ENCODE measurements at regions not wholly inside any gene's neighbourhood (a gene's known extent, or its start where the extent isn't known, plus 50 kb on each side); places are given as distances from the start of the nearest gene placed in this dataset.

GRCh38 chr13:99659226-99659625, 158.0 kb downstream of the TM9SF2 start:
- peak; percentile 16 for DNase-seq

DNA sequence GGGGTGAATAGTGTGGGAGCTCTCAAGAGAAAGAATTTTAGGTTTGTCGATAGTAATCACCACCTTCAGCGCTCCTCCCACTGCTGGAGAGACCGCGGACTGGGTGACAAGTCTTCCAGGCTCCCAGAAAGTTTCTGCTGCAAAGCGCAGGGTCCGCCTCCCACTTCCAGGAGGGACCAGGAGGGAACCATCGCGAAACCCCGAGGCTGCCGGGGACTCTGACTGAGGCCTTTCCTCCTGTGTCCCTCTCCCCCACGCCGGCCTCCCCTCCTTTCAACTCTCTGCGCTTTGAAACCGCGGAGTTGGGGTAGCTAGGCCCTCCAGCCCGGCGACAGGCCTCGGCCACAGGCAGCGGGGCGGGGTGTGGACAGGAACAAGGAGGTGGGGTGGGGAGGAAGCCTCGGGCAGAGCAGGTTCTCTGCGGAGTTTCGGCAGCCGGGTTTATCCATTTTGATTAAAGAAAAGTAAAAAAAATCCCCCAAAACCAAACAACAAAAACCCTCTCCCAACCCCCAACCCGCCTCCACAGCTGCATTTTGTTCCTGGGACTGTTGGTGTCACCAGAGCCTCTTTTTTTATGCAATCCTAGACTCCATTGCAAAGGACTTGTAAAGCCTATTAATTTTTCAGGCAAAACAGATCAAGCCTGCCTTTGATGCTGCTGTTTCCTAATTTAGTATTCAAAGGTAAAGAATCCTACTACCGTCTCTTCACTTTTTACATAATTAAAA, 157.2 kb downstream of the TM9SF2 start:
- peak; percentile 52 for DNase-seq

- no peak for DNase-seq
Observed at GRCh38 chr13:99657848-99658260, 156.6 kb downstream of the TM9SF2 start.

DNA sequence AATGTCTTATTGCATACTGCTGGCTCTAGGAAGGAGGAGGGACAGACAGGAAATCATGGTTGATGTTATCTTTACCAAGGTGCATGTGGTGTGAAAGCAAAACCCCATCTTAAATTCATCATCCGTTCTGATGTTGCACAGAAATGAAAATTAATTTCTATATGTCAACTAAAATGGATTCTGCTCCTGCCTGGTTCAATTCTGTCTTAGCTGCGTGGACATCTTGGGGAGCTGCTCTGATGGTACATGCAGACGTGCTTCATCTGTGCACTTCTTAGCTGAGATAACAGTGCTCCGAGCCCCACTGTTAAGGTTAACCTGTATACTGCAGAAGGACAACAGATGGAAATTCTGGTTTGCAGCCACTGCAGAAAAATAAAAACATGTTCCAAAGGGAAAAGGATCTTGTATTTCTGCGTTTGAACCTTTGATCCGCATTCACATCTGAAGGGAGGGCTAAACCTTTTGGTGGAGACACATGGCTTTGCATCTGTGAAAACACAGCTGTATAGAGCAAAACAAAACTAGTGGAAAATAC, 155.6 kb downstream of the TM9SF2 start:
- no peak for DNase-seq

GRCh38 chr13:99656092-99656745, 154.9 kb downstream of the TM9SF2 start:
- peak; percentile 68 for DNase-seq

GRCh38 chr13:99655351-99656091, 154.2 kb downstream of the TM9SF2 start:
- DNase-seq: no peak

DNA sequence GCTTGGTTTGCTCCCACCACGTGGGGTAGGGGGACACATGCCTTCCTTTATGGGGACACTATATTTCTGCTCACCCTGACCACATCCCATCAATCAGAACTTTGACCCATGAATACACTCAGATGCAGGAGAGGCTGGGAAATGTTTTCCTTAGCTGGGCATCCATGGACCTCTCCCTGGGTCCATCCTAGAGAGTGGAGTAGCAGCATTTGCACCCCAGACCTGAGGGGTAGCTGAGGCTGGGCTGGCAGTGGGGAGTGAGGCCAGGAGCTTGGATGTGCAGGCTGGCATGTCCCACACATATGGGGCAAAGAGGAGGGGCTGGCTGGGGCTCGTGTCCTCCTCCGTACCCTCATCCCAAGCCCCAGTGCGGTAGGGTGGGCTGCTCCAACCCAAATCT, 152.8 kb downstream of the TM9SF2 start:
- no peak for DNase-seq

DNA sequence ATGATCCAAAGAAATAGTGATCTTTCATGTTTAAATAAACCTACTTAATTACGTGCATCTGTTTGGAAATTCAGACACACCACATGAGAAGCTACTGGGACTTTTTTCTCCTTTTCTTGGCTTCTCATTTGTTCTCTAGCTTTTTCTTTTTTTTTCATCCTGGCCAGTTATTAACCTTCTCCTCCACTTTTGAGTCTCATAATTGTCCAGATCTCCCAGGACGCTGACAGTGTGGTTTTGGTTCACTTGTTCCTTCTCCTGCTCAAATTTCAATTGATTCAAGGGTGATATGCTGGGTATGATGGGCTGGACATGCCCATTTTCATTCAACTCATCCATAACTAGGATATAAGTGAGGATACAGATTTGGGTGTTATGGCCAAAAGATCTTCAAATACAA, 152.3 kb downstream of the TM9SF2 start:
- DNase-seq: no peak

DNA sequence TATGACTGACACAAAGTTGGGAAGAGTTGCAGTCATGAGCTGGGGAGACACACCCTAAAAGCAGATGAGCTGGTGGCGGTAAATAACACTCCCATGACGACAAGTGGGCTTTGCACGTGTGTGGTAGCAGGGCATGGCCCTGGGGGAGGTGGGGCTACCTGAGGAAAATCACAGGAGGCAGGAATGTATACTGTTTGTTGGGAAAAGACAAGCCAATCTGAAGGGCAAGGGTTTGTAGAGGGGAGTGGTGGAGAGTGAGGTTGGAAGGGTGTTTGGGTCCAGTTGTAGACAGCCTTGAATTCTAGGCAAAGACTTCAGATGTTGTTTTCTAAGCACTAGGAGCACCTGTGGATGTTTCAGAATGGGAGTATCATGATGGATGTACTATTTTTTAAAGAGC, 151.6 kb downstream of the TM9SF2 start:
- DNase-seq: no peak

DNA sequence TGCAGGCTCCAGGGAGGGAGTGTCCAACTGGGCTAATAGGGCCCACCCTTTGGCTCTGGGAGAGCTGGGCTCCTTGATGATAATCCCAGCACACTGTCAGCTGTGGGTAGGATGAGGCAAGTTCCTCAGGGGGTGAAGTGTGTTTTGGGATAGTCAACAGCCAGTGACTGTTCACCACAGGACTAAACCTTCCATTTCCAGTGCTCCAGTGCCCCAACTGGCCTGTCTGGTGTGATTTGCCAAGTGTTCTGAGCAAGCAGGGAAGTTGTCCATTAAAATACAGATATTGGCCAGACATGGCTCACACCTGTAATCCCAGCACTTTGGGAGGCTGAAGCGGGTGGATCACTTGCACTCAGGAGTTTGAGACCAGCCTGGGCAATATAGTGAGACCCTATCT, 150.9 kb downstream of the TM9SF2 start:
- DNase-seq: no peak

GRCh38 chr13:99651016-99651415, 149.7 kb downstream of the TM9SF2 start:
- no peak for DNase-seq

DNA sequence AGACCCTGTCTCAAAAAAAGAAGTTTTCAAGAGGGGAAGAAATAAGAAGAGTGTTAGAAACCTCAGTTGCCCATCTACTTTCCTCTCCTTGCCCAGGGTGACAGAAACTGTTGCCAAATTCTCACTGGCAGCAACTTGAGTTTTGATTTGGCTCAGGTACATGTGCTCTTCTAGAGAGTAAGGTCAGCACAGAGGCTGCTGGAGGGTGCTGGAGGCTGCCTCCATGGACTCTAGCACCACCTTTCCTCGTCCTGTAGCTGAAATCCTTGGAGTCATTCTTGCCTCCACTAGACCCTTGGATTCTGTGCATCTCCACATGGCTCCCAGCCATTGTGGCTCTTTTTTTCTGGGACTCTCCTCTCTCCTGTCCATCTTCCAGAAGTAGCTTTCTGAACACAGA, 149.1 kb downstream of the TM9SF2 start:
- no peak for DNase-seq

DNA sequence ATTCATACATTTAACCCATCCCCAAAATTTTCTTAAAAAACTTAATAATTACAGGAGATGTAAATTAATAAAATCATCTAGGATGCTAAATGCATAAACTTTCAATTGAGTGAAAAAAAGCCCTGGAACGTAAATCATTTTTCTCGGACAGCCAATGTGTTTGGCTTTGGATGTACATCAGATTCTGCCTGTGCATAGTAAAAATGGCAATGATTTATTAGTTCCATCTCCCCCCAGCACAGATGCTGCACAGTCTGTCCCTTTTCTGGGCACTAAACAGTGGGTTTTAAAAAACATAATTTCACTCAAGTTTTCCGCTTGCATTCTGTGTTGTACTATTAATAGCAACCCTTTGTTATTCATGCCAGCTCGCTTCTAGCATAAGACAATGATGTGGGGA, 147.7 kb downstream of the TM9SF2 start:
- no peak for DNase-seq

DNA sequence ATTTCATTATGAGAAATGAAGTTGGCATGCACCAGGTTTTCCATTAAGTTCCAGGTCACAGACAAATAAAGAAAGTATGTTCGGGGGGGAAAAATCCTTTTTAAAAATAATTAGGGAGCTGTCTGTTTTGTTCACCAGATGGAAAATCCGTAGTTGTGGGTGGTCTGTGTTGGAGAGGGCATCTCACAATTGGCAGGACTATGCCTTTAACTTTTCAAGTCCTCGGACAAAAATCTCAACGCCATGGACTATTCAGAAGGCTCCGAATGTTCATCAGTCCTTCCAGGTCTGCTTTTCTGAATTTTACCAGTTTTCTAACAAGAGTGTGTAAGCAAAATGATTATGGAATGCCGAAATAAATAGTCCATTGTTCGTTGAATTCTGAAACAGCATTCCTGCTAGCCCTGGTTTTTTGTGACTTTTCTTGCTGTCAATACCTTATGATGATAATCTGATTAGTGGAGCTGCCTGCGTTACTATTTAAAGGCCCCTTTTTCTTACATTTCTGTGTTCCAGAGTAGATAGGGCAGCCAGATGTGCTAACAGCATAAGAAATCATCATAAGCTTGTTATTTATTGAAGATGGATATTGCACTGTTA, 146.9 kb downstream of the TM9SF2 start:
- DNase-seq: no peak

DNA sequence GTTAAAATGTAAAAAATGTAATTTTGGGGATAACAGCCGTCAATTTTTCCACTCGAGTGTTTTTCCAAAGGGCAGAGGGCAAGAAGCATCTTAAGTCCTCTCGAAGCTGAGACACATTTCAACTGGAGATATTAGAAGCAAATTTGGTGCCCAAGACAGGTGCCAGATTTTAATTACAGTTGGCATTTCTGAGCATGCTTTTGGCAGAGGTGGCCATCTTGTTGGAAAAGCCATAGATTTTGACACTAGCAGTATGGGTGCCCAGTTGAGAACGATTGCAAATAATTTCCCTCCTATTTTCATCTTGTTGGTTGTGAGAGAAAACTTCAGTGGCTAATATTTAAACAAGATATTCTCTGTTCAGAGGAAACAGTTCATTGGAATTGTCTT, 146.3 kb downstream of the TM9SF2 start:
- no peak for DNase-seq

DNA sequence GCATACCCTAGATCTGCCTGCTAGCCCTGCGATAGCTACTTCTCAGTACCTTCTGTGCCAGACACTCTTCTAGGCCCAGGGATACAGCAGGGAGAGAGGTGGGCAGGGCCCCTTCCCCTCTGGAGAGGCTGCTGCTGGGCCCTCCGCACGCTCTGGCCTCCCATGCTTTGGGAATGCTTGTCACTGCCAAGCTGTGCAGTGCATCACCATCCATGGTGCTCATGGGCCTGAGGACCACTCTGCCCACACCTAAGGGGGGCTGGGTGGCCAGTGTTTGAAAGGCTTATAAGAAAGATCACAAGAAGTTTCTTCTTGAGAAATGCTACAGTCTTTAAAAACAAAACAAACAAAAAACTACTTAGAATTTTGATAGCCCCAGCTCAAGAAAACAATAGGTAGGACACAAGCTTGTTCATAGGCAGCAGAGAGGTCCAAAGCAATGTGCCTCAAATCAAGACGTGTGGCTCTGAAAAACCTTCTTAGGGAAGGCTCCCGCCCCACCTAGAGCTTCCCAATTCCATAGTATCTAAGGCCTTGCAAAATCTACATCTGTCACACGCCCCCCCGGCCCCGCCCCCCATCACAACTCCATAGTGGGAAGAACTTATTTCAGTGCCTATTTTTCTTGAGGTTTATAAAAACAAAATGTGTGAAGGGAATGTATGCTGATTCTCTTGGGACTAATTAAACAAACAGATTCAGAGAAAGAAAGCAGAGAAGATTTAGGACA, 145.8 kb downstream of the TM9SF2 start:
- no peak for DNase-seq

GRCh38 chr13:99642841-99643240, 141.6 kb downstream of the TM9SF2 start:
- DNase-seq: no peak

- DNase-seq: no peak
Observed at GRCh38 chr13:99642006-99642405, 140.7 kb downstream of the TM9SF2 start.

- no peak for DNase-seq
Observed at GRCh38 chr13:99640260-99640659, 139.0 kb downstream of the TM9SF2 start.

GRCh38 chr13:99639126-99639525, 137.9 kb downstream of the TM9SF2 start:
- DNase-seq: no peak

DNA sequence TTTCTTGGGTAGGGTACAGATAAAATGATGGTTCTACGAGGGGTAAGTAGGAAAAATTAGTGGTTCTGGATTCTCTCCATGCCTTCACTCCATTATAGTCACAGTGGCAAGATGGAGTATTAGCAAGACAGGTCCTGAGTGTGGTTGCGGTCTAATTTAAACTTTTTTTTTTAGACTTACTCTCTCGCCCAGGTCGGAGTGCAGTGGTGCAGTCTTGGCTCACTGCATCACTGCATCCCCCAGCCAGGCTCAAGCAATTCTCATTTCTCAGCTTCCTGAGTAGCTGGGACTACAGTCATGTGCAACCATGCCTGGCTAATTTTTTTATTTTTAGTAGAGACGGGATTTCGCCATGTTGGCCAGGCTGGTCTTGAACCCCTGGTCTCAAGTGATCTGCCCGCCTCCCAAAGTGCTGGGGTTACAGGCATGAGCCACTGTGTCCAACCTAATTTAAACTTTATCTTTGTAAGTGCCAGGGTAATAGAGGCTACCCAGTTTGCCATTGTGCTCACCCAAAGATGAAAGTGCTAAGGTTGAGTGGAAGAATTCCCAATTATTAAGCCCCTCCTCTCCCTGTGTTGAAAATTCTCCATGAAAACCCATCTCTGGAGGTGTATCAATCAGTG, 135.6 kb downstream of the TM9SF2 start:
- no peak for DNase-seq

DNA sequence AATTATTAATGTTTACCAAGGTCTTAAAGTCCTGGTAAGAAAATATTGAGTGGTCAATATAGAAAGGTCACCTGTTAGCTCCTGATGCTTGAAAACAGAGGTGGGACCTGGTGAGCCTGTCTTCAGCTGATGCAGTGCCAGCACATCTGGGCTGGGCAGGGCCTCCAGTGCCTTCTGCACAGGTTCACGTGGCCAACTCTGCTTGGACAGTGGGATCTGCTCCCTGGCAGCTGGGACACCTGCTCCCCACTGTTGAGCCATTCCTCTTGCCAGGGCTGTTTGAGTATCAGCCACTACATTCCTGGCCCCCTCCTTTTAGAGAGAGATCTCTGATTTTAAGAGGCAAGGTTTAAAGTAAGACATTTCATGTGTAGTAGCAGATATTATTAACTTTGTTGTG, 135.0 kb downstream of the TM9SF2 start:
- DNase-seq: no peak
